ENCODE measurements at regions not wholly inside any gene's neighbourhood (a gene's known extent, or its start where the extent isn't known, plus 50 kb on each side); places are given as distances from the start of the nearest gene placed in this dataset.
"Not testable (repeated sequence)": the region's sequence is repeated elsewhere in the genome, so short reads cannot be mapped to it uniquely, and the experiment has no call there.

- no peaks in the 10 kb centered on the region for H3K36me3 ChIP-seq
- DNase-seq = no peak
- H3K27me3 ChIP-seq = no peaks in the 10 kb centered on the region
- H3K9me3 ChIP-seq = no peaks in the 10 kb centered on the region
- H3K4me3 ChIP-seq = no peak overlapping the region
Observed at GRCh38 chr1:189217646-189218045, 1260.0 kb downstream of the BRINP3 start.

GRCh38 chr1:189220750-189221149 is 1256.9 kb downstream of the BRINP3 start:
- Histone ChIP-seq H3K36me3 (no peaks in the 10 kb centered on the region), H3K4me3 (no peak overlapping the region), H3K9me3 (no peaks in the 10 kb centered on the region), H3K27me3 (no peaks in the 10 kb centered on the region)
- no peak for DNase-seq

- not testable (repeated sequence) for H3K4me3 ChIP-seq, H3K9me3 ChIP-seq, H3K36me3 ChIP-seq, DNase-seq, H3K27me3 ChIP-seq
Observed at GRCh38 chr1:189225794-189226145, 1251.9 kb downstream of the BRINP3 start.

GRCh38 chr1:189226779-189227178 is 1250.9 kb downstream of the BRINP3 start:
- no peaks in the 10 kb centered on the region for H3K9me3 ChIP-seq
- no peak for DNase-seq
- no peak overlapping the region for H3K4me3 ChIP-seq
- H3K36me3 ChIP-seq = no peaks in the 10 kb centered on the region
- H3K27me3 ChIP-seq = no peaks in the 10 kb centered on the region

GRCh38 chr1:189237008-189237407 is 1240.7 kb downstream of the BRINP3 start:
- Histone ChIP-seq H3K36me3 (no peaks in the 10 kb centered on the region), H3K9me3 (no peaks in the 10 kb centered on the region; the same call in 1 of the 2 replicates), H3K4me3 (no peak overlapping the region), H3K27me3 (no peaks in the 10 kb centered on the region)
- DNase-seq = no peak

GRCh38 chr1:189253601-189254350 is 1223.9 kb downstream of the BRINP3 start:
- DNase-seq = no peak
- H3K27me3 ChIP-seq = no peaks in the 10 kb centered on the region
- no peaks in the 10 kb centered on the region for H3K36me3 ChIP-seq
- H3K9me3 ChIP-seq = 0 out of 2 replicates have a peak, but pooled peaks cover 2% of the 10 kb centered on the region
- no peak overlapping the region for H3K4me3 ChIP-seq

- DNase-seq, H3K4me3 ChIP-seq, H3K36me3 ChIP-seq, H3K27me3 ChIP-seq: not testable (repeated sequence)
- H3K9me3 ChIP-seq = peaks cover 11% of the 10 kb centered on the region
Observed at GRCh38 chr1:189261128-189261527, 1216.5 kb downstream of the BRINP3 start.

- Histone ChIP-seq H3K27me3 (no peaks in the 10 kb centered on the region), H3K36me3 (no peaks in the 10 kb centered on the region), H3K4me3 (no peak overlapping the region), H3K9me3 (peaks cover 26% of the 10 kb centered on the region)
- DNase-seq = no peak
Observed at GRCh38 chr1:189269011-189269410, 1208.7 kb downstream of the BRINP3 start.

- Histone ChIP-seq H3K27me3 (no peaks in the 10 kb centered on the region), H3K36me3 (no peaks in the 10 kb centered on the region), H3K4me3 (no peak overlapping the region), H3K9me3 (peaks cover 11% of the 10 kb centered on the region)
- DNase-seq = no peak
Observed at GRCh38 chr1:189274267-189274666, 1203.4 kb downstream of the BRINP3 start.

GRCh38 chr1:189275796-189276195 is 1201.9 kb downstream of the BRINP3 start:
- no peak for DNase-seq
- H3K27me3 ChIP-seq = no peaks in the 10 kb centered on the region
- 0 out of 2 replicates have a peak, but pooled peaks cover 2% of the 10 kb centered on the region for H3K9me3 ChIP-seq
- H3K4me3 ChIP-seq = no peak overlapping the region
- H3K36me3 ChIP-seq = no peaks in the 10 kb centered on the region

GRCh38 chr1:189289346-189289745 is 1188.3 kb downstream of the BRINP3 start:
- no peaks in the 10 kb centered on the region; the same call in 1 of the 2 replicates for H3K9me3 ChIP-seq
- no peaks in the 10 kb centered on the region for H3K27me3 ChIP-seq
- H3K4me3 ChIP-seq = no peak overlapping the region
- H3K36me3 ChIP-seq = no peaks in the 10 kb centered on the region
- DNase-seq = no peak

GRCh38 chr1:189301235-189301634 is 1176.4 kb downstream of the BRINP3 start:
- Histone ChIP-seq H3K4me3 (no peak overlapping the region), H3K36me3 (no peaks in the 10 kb centered on the region), H3K9me3 (no peaks in the 10 kb centered on the region), H3K27me3 (no peaks in the 10 kb centered on the region)
- no peak for DNase-seq

- H3K36me3 ChIP-seq = no peaks in the 10 kb centered on the region
- no peak overlapping the region for H3K4me3 ChIP-seq
- H3K27me3 ChIP-seq = no peaks in the 10 kb centered on the region
- H3K9me3 ChIP-seq = no peaks in the 10 kb centered on the region
- DNase-seq = no peak
Observed at GRCh38 chr1:189305279-189305678, 1172.4 kb downstream of the BRINP3 start.

- no peaks in the 10 kb centered on the region for H3K36me3 ChIP-seq
- DNase-seq = no peak
- no peaks in the 10 kb centered on the region for H3K27me3 ChIP-seq
- no peak overlapping the region for H3K4me3 ChIP-seq
- H3K9me3 ChIP-seq = no peaks in the 10 kb centered on the region
Observed at GRCh38 chr1:189311915-189312314, 1165.7 kb downstream of the BRINP3 start.

GRCh38 chr1:189312499-189312898 is 1165.2 kb downstream of the BRINP3 start:
- Histone ChIP-seq H3K36me3 (no peaks in the 10 kb centered on the region), H3K4me3 (no peak overlapping the region), H3K9me3 (no peaks in the 10 kb centered on the region), H3K27me3 (no peaks in the 10 kb centered on the region)
- no peak for DNase-seq

- Histone ChIP-seq H3K27me3 (no peaks in the 10 kb centered on the region), H3K36me3 (no peaks in the 10 kb centered on the region), H3K9me3 (no peaks in the 10 kb centered on the region), H3K4me3 (no peak overlapping the region)
- no peak for DNase-seq
Observed at GRCh38 chr1:189313488-189313887, 1164.2 kb downstream of the BRINP3 start.

GRCh38 chr1:189315035-189315901 is 1162.4 kb downstream of the BRINP3 start:
- Histone ChIP-seq H3K36me3 (no peaks in the 10 kb centered on the region), H3K4me3 (no peak overlapping the region), H3K27me3 (no peaks in the 10 kb centered on the region), H3K9me3 (no peaks in the 10 kb centered on the region)
- DNase-seq = no peak

GRCh38 chr1:189323091-189323490 is 1154.6 kb downstream of the BRINP3 start:
- Histone ChIP-seq H3K9me3 (peaks cover 5% of the 10 kb centered on the region), H3K4me3 (no peak overlapping the region), H3K27me3 (no peaks in the 10 kb centered on the region), H3K36me3 (no peaks in the 10 kb centered on the region)
- DNase-seq = no peak

Data from MG63 (cell line).